Mesothelial cell of epicardium (in vitro differentiated cells): ENCODE measurements at regions not wholly inside any gene's neighbourhood (a gene's known extent, or its start where the extent isn't known, plus 50 kb on each side); places are given as distances from the start of the nearest gene placed in this dataset.

Experiments used
- DNase-seq, 2 experiments: peaks; one replicate each; pipeline ENCODE4 v3.0.0; 2021; ENCODE audit warnings: low spot score in 2 of 2; ENCODE audit not compliant: unreplicated experiment in 2 of 2
- H3K27ac Mint-ChIP-seq: 2 replicates; pipeline ENCODE4 v1.8.0; 2021; ENCODE audit warnings: mixed read lengths
- H3K27me3 Mint-ChIP-seq: 2 replicates; pipeline ENCODE4 v1.8.0; 2021; ENCODE audit warnings: low read depth, mixed read lengths
- H3K36me3 Mint-ChIP-seq: 2 replicates; pipeline ENCODE4 v1.8.0; 2021; ENCODE audit warnings: mixed read lengths
- H3K4me1 Mint-ChIP-seq: 2 replicates; pipeline ENCODE4 v1.8.0; 2021; ENCODE audit warnings: mixed read lengths
- H3K4me3 Mint-ChIP-seq: 2 replicates; pipeline ENCODE4 v1.8.0; 2021; ENCODE audit warnings: mild to moderate bottlenecking, moderate library complexity, mixed read lengths
- H3K9me3 Mint-ChIP-seq: 2 replicates; pipeline ENCODE4 v1.8.0; 2021; ENCODE audit warnings: mixed read lengths
- CTCF ChIP-seq: fragments of 200-600 bp; sonication (generic); IDR thresholded peaks from one replicate; pipeline ENCODE4 v1.5.0; 2021; ENCODE audit warnings: antibody characterized with exemption; ENCODE audit not compliant: unreplicated experiment

GRCh38 chr13:84653915-84654534, 771.8 kb upstream of the SLITRK1 start:
- H3K36me3 Mint-ChIP-seq = no peaks in the 10 kb centered on the region
- no peaks in the 10 kb centered on the region for H3K27me3 Mint-ChIP-seq
- peaks cover 6% of the 10 kb centered on the region for H3K4me1 Mint-ChIP-seq
- H3K4me3 Mint-ChIP-seq = no peak overlapping the region
- TF ChIP-seq CTCF = no peak
- H3K9me3 Mint-ChIP-seq = peaks cover 26% of the 10 kb centered on the region
- DNase-seq = no peak
- H3K27ac Mint-ChIP-seq = no peak overlapping the region

GRCh38 chr13:84651705-84652104, 769.4 kb upstream of the SLITRK1 start:
- Mint-ChIP-seq H3K9me3 (peaks cover 26% of the 10 kb centered on the region), H3K36me3 (no peaks in the 10 kb centered on the region), H3K27me3 (no peaks in the 10 kb centered on the region), H3K27ac (no peak overlapping the region), H3K4me3 (no peak overlapping the region), H3K4me1 (peaks cover 9% of the 10 kb centered on the region)
- no peak for TF ChIP-seq CTCF
- DNase-seq = no peak

- no peaks in the 10 kb centered on the region for H3K36me3 Mint-ChIP-seq
- no peak for TF ChIP-seq CTCF
Measured at GRCh38 chr13:84651288-84651687, 769.0 kb upstream of the SLITRK1 start.

GRCh38 chr13:84649853-84650252, 767.6 kb upstream of the SLITRK1 start:
- no peaks in the 10 kb centered on the region for H3K36me3 Mint-ChIP-seq
- peaks cover 9% of the 10 kb centered on the region for H3K4me1 Mint-ChIP-seq
- no peak for DNase-seq
- no peak for TF ChIP-seq CTCF
- no peaks in the 10 kb centered on the region for H3K27me3 Mint-ChIP-seq
- H3K4me3 Mint-ChIP-seq = no peak overlapping the region
- no peak overlapping the region for H3K27ac Mint-ChIP-seq
- peaks cover 29% of the 10 kb centered on the region for H3K9me3 Mint-ChIP-seq

More at GRCh38 chr13:84651288-84651687, 769.0 kb upstream of the SLITRK1 start:
- H3K9me3 Mint-ChIP-seq = peaks cover 26% of the 10 kb centered on the region
- peaks cover 9% of the 10 kb centered on the region for H3K4me1 Mint-ChIP-seq
- H3K4me3 Mint-ChIP-seq = no peak overlapping the region
- DNase-seq = no peak
- H3K27me3 Mint-ChIP-seq = no peaks in the 10 kb centered on the region
- no peak overlapping the region for H3K27ac Mint-ChIP-seq

- Mint-ChIP-seq H3K4me1 (peaks cover 9% of the 10 kb centered on the region), H3K9me3 (peaks cover 21% of the 10 kb centered on the region), H3K27me3 (no peaks in the 10 kb centered on the region), H3K4me3 (no peak overlapping the region), H3K36me3 (no peaks in the 10 kb centered on the region), H3K27ac (no peak overlapping the region)
- DNase-seq = no peak
- no peak for TF ChIP-seq CTCF
Measured at GRCh38 chr13:84648069-84648640, 765.9 kb upstream of the SLITRK1 start.
